OCI-LY7 (cell line): ENCODE measurements at regions not wholly inside any gene's neighbourhood (a gene's known extent, or its start where the extent isn't known, plus 50 kb on each side); places are given as distances from the start of the nearest gene placed in this dataset.

Experiments
- BruUV-seq: library from RNA; stranded (reverse); fragments of 400-500 nt; replicated peaks from 2 replicates; lab custom pipeline; 2021; lab: Mats Ljungman, UMichigan
- CTCF ChIA-PET: fragments of 300-600 bp; sonication (Branson Sonifier 250); formaldehyde crosslinking; loops from one replicate; lab custom pipeline; 2022; ENCODE audit warnings: antibody characterized with exemption; ENCODE audit not compliant: unreplicated experiment; lab: Charles Lee
- POLR2A ChIA-PET: fragments of 300-600 bp; sonication (Branson Sonifier 250); formaldehyde crosslinking; loops from one replicate; lab custom pipeline; 2022; ENCODE audit warnings: antibody characterized with exemption; lab: Charles Lee
- DNase-seq: peaks from one replicate; pipeline ENCODE4 v3.0.0-alpha.2; 2015; ENCODE audit warnings: low spot score
- H2AFZ ChIP-seq: fragments of 200-600 bp; sonication (generic), shearing (Covaris generic); 2 replicates; pipeline ENCODE4 v1.6.1; 2014; ENCODE audit warnings: mild to moderate bottlenecking, antibody characterized with exemption, low read length, moderate library complexity
- H3K27ac ChIP-seq: fragments of 200-600 bp; sonication (generic); 2 replicates; pipeline ENCODE4 v1.5.1; 2014; ENCODE audit warnings: mixed run types, low read depth, mild to moderate bottlenecking, moderate library complexity, low read length, inconsistent platforms; ENCODE audit not compliant: poor library complexity, severe bottlenecking
- H3K36me3 ChIP-seq: fragments of 200-600 bp; sonication (generic); 2 replicates; pipeline ENCODE4 v1.6.1; 2014; ENCODE audit warnings: mild to moderate bottlenecking, antibody characterized with exemption, low read length, moderate library complexity, mixed read lengths; ENCODE audit not compliant: insufficient read depth
- H3K4me1 ChIP-seq: fragments of 200-600 bp; sonication (generic); 2 replicates; pipeline ENCODE4 v1.5.1; 2014; ENCODE audit warnings: mild to moderate bottlenecking, low read length; ENCODE audit not compliant: insufficient read depth, poor library complexity, severe bottlenecking
- H3K4me2 ChIP-seq: fragments of 200-600 bp; sonication (generic); 2 replicates; pipeline ENCODE4 v1.6.1; 2014; ENCODE audit warnings: mild to moderate bottlenecking, low read length
- H3K4me3 ChIP-seq: fragments of 200-600 bp; sonication (generic); 2 replicates; pipeline ENCODE4 v1.5.1; 2014; ENCODE audit warnings: mild to moderate bottlenecking, low read depth, low read length; ENCODE audit not compliant: poor library complexity, severe bottlenecking
- H3K79me2 ChIP-seq: fragments of 200-600 bp; sonication (generic); 2 replicates; pipeline ENCODE4 v1.6.1; 2016; ENCODE audit warnings: low read depth, mild to moderate bottlenecking, low read length, moderate library complexity, mixed read lengths; ENCODE audit not compliant: insufficient read depth
- H3K9me2 ChIP-seq: fragments of 200-600 bp; sonication (generic); 2 replicates; pipeline ENCODE4 v1.6.1; 2016; ENCODE audit warnings: mild to moderate bottlenecking, low read length, mixed read lengths; ENCODE audit not compliant: insufficient read depth
- H3K9me3 ChIP-seq: fragments of 200-600 bp; sonication (generic); 2 replicates; pipeline ENCODE4 v1.6.1; 2014; ENCODE audit warnings: mild to moderate bottlenecking, mixed run types, low read length, mixed read lengths
- H4K20me1 ChIP-seq: fragments of 200-600 bp; sonication (generic); 2 replicates; pipeline ENCODE4 v1.6.1; 2014; ENCODE audit warnings: mild to moderate bottlenecking, antibody characterized with exemption, low read length, moderate library complexity, mixed read lengths; ENCODE audit not compliant: insufficient read depth
- EZH2phosphoT487 ChIP-seq: fragments of 200-600 bp; sonication (generic); IDR thresholded peaks from 2 replicates; pipeline ENCODE4 v1.6.1; 2018; ENCODE audit warnings: low read depth, borderline replicate concordance, mild to moderate bottlenecking, mixed run types, antibody characterized with exemption, low read length, moderate library complexity, mixed read lengths
- intact Hi-C: fragments of 100-400 bp; cut with micrococcal nuclease; formaldehyde crosslinking; loops from one replicate; pipeline ENCODE4 v1.10.0; 2022; ENCODE audit not compliant: unreplicated experiment
- TF ChIP-seq, protein P1 (sequence below): fragments of 200-600 bp; sonication (generic); conservative IDR thresholded peaks from 2 replicates; pipeline ENCODE4 v1.5.1; 2014; ENCODE audit warnings: mild to moderate bottlenecking, antibody characterized with exemption, low read length, moderate library complexity, mixed read lengths

DNA sequence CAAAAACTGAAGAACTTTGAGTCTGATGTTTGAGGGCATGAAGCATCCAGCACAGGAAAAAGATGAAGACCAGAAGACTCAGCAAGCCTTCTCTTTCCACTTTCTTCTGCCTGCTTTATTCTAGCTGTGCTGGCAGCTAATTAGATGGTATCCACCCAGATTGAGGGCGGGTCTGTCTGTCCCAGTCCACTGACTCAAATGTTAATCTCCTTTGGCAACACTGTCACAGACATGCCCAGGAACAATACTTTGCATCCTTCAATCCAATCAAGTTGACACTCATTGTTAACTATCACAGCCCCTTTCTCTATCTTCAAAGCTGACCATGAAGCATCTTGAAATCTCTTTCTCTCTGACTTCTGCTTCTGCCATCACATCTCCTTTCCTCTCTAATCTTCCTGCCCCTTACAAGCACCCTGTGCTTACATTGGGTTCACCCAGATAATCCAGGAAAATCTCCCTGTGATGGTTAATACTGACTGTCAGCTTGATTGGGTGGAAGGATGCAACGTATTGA lies 115.9 kb upstream of the CDH13 start:
- H3K9me2 ChIP-seq, result no peaks in the 10 kb centered on the region
- ChIA-PET CTCF (no interaction called here), POLR2A (no interaction called here)
- no peaks in the 10 kb centered on the region for H3K79me2 ChIP-seq
- H4K20me1 ChIP-seq, result no peaks in the 10 kb centered on the region; the same call in 1 of the 2 replicates
- H3K4me3 ChIP-seq, result no peak overlapping the region
- TF ChIP-seq, protein P1, sequence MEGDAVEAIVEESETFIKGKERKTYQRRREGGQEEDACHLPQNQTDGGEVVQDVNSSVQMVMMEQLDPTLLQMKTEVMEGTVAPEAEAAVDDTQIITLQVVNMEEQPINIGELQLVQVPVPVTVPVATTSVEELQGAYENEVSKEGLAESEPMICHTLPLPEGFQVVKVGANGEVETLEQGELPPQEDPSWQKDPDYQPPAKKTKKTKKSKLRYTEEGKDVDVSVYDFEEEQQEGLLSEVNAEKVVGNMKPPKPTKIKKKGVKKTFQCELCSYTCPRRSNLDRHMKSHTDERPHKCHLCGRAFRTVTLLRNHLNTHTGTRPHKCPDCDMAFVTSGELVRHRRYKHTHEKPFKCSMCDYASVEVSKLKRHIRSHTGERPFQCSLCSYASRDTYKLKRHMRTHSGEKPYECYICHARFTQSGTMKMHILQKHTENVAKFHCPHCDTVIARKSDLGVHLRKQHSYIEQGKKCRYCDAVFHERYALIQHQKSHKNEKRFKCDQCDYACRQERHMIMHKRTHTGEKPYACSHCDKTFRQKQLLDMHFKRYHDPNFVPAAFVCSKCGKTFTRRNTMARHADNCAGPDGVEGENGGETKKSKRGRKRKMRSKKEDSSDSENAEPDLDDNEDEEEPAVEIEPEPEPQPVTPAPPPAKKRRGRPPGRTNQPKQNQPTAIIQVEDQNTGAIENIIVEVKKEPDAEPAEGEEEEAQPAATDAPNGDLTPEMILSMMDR, result no peak
- no peak for TF ChIP-seq EZH2phosphoT487
- H3K36me3 ChIP-seq, result no peaks in the 10 kb centered on the region
- H3K4me2 ChIP-seq, result no peak overlapping the region
- no peaks in the 10 kb centered on the region for H3K4me1 ChIP-seq
- no peak for DNase-seq
- no peak overlapping the region for H2AFZ ChIP-seq
- intact Hi-C loops, result no loop called here
- no peak overlapping the region for H3K27ac ChIP-seq
- BruUV-seq, result no TSS peak
- no peaks in the 10 kb centered on the region for H3K9me3 ChIP-seq

DNA sequence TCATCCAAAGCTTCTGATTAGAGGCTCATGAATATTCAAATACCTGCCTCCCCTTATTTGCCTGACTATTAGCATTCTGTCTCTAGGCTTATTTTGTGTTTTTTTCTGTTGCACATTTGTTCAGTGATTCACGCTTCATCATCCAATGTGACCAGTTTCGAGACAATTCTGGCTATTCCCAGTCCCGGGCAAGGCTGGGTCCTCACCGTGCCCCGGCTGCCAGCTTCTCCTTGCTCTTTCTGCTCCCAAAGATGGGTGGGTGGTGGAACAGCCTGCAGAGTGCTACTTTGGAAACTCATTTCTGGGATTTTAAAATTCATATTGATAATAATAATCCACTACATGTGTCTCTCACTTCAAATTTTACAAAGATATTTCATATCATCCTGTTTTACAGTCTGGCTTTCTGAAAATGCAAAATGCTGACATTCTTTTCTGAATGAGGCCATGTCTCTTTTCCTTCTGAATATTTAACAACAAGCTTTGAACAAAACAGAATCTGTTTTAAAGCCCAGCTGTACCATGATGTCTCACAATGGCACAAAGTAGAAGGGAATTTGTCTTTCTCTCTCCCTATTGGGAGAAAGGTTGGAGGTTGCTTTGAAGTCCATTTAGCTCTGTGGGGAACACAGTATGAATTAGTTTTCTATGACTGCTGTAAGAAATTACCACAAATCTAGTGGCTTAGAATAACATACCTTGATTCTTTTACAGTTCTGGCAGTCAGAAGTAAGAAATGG lies 116.9 kb upstream of the CDH13 start:
- Histone ChIP-seq H3K27ac (no peak overlapping the region), H4K20me1 (no peaks in the 10 kb centered on the region; the same call in 1 of the 2 replicates), H3K79me2 (no peaks in the 10 kb centered on the region), H2AFZ (no peak overlapping the region), H3K4me2 (no peak overlapping the region), H3K36me3 (no peaks in the 10 kb centered on the region), H3K4me1 (no peaks in the 10 kb centered on the region), H3K9me2 (no peaks in the 10 kb centered on the region), H3K4me3 (no peak overlapping the region), H3K9me3 (no peaks in the 10 kb centered on the region)
- no peak for DNase-seq
- BruUV-seq, result no TSS peak
- intact Hi-C loops, result no loop called here
- ChIA-PET CTCF (no interaction called here), POLR2A (no interaction called here)
- no peak for TF ChIP-seq EZH2phosphoT487
- TF ChIP-seq, protein P1, result no peak
